HG02759 (cell line): ENCODE measurements at regions not wholly inside any gene's neighbourhood (a gene's known extent, or its start where the extent isn't known, plus 50 kb on each side); places are given as distances from the start of the nearest gene placed in this dataset.

ENCODE experiments used
- ATAC-seq: cut with Tn5 transposase; IDR thresholded peaks from one replicate; pipeline ENCODE4 v1.9.1; 2021; ENCODE audit warnings: mild to moderate bottlenecking, moderate library complexity; ENCODE audit not compliant: unreplicated experiment

- ATAC-seq, result no peak
These were observed 61.2 kb upstream of the MIR17HG start for GRCh38 chr13:91286317-91286716.

GRCh38 chr13:91291078-91291477 is 56.4 kb upstream of the MIR17HG start:
- no peak for ATAC-seq

- no peak for ATAC-seq
These were observed 54.8 kb upstream of the MIR17HG start for GRCh38 chr13:91292630-91293221.

- ATAC-seq, result no peak
These were observed 51.6 kb upstream of the MIR17HG start for GRCh38 chr13:91295712-91296410.

- ATAC-seq, result no peak
These were observed 50.0 kb upstream of the MIR17HG start for GRCh38 chr13:91297503-91297902.
